Psoas muscle (tissue), 7 donors: ENCODE measurements at regions not wholly inside any gene's neighbourhood (a gene's known extent, or its start where the extent isn't known, plus 50 kb on each side); places are given as distances from the start of the nearest gene placed in this dataset.

Experiments used
- ATAC-seq, 4 donors: fragments of 200-7000 bp; cut with Tn5 transposase; one replicate each; pipeline ENCODE4 v1.9.1; 2020; ENCODE audit warnings: moderate library complexity in 3 of 4, mild to moderate bottlenecking in 2 of 4
- DNase-seq, 2 donors: peaks; one replicate each; pipeline ENCODE4 v3.0.0-alpha.2; 2020
- H3K27ac ChIP-seq: fragments of 200-600 bp; one replicate; pipeline ENCODE4 v1.8.0; 2022
- H3K27me3 ChIP-seq, 3 donors: fragments of 200-600 bp in 1 of 3; one replicate each; pipeline versions ENCODE4 v1.6.1 to v1.8.0; 2013 to 2022; ENCODE audit warnings: low read length in 2 of 3, mild to moderate bottlenecking in 2 of 3, moderate library complexity in 1 of 3; ENCODE audit not compliant: insufficient read depth in 3 of 3
- H3K36me3 ChIP-seq, 2 donors: fragments of 200-600 bp in 1 of 2; one replicate each; pipeline versions ENCODE4 v1.6.1 to v1.8.0; 2013 to 2022; ENCODE audit warnings: low read depth in 1 of 2, mild to moderate bottlenecking in 1 of 2, moderate library complexity in 1 of 2; ENCODE audit not compliant: insufficient read depth in 1 of 2
- H3K4me1 ChIP-seq: fragments of 200-600 bp; one replicate; pipeline ENCODE4 v1.8.0; 2022
- H3K4me3 ChIP-seq: fragments of 200-600 bp; one replicate; pipeline ENCODE4 v1.8.0; 2022; ENCODE audit warnings: mild to moderate bottlenecking
- H3K9me3 ChIP-seq: fragments of 200-600 bp; one replicate; pipeline ENCODE4 v1.8.0; 2022
- WGBS, 3 donors: extraction: QIAGEN DNeasy Blood & Tissue Kit; methylation state at CpG; one replicate each; pipeline versions ENCODE4 v1.1.6 to v1.1.7; 2013; 5-methylcytosine and 5-hydroxymethylcytosine counted together
- intact Hi-C, 2 donors: fragments of 100-400 bp; cut with DNase I; formaldehyde crosslinking; loops; one replicate each; pipeline versions ENCODE4 v1.11.0 to v1.14.2; 2022
- TF ChIP-seq, protein P1 (sequence below): fragments of 200-600 bp; IDR thresholded peaks from one replicate; pipeline ENCODE4 v1.8.0; 2022; ENCODE audit warnings: antibody characterized with exemption
- donor health status: healthy with polysubstance abuse.
- donor health status: DM: no; HTN: no; CAD: no; lungs with moderate emphysema.
- donor health status: Bipolar disorder and iron deficiency.
- donor health status: healthy.
- donor health status: DM: yes; HTN: yes; CAD: no.
- donor health status: DM: no; HTN: no; CAD: no.
- donor health status: DM: yes; HTN: yes; CAD: no.

DNA sequence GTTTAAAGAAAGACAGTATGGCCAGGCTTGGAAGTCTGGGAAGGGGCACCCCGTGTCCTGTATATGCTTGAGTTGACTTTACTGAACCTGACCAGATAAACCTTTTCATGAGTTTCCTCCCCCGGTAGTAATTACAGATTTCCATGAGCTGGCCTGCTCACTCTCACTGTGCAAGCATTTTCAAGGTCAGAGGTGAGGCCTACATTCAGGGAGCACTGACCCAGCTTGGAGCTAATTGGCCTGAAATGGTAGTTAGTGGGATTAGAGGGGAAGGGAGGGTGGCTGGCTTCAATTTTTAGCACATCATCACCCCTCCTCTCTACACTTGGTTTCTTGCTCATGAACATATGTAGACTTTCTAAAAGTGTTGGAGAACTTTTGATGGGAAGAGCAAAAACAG, 99.2 kb downstream of the PSAT1 start:
- no peak overlapping the region for H3K4me3 ChIP-seq
- no peak for DNase-seq
- no peaks in the 10 kb centered on the region for H3K36me3 ChIP-seq
- no peaks in the 10 kb centered on the region for H3K9me3 ChIP-seq
- intact Hi-C loops = no loop called here
- WGBS, 3 donors = 62 to 71% (median 65%) methylated on average over 2 of the region's 2 CpGs
- H3K27me3 ChIP-seq = peaks cover 0 to 2% (median 0%) of the 10 kb centered on the region in 3 donors
- no peak overlapping the region for H3K27ac ChIP-seq
- ATAC-seq = no peak
- no peaks in the 10 kb centered on the region for H3K4me1 ChIP-seq
- TF ChIP-seq, protein P1, sequence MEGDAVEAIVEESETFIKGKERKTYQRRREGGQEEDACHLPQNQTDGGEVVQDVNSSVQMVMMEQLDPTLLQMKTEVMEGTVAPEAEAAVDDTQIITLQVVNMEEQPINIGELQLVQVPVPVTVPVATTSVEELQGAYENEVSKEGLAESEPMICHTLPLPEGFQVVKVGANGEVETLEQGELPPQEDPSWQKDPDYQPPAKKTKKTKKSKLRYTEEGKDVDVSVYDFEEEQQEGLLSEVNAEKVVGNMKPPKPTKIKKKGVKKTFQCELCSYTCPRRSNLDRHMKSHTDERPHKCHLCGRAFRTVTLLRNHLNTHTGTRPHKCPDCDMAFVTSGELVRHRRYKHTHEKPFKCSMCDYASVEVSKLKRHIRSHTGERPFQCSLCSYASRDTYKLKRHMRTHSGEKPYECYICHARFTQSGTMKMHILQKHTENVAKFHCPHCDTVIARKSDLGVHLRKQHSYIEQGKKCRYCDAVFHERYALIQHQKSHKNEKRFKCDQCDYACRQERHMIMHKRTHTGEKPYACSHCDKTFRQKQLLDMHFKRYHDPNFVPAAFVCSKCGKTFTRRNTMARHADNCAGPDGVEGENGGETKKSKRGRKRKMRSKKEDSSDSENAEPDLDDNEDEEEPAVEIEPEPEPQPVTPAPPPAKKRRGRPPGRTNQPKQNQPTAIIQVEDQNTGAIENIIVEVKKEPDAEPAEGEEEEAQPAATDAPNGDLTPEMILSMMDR = no peak

DNA sequence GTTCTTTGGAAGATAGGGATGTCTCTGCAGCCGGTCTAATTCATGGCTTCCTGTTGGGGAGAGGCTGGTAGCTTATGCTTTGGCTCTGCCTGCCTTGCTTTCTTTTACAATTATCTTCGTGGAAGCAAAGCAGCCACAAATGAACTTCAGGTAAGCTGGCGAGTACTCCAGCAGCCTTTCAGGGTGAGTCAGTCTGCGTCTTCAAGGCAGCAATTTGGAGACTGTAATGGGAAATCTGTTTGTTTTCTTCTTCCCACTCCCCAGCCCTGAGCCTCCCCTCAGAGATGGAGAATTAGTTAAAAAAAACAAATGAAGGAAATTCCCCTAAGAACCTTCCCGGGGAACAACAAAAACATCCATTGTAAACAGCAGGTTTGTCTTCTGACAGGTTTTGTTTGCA, 100.1 kb downstream of the PSAT1 start:
- Histone ChIP-seq H3K36me3 (no peaks in the 10 kb centered on the region), H3K4me3 (no peak overlapping the region), H3K27ac (no peak overlapping the region), H3K27me3 (peaks cover 0 to 2% (median 0%) of the 10 kb centered on the region in 3 donors), H3K4me1 (no peaks in the 10 kb centered on the region), H3K9me3 (no peaks in the 10 kb centered on the region)
- ATAC-seq (no peak), DNase-seq (no peak)
- intact Hi-C loops = no loop called here
- WGBS, 3 donors = 39 to 52% (median 43%) methylated on average over 5 of the region's 5 CpGs
- TF ChIP-seq, protein P1 = no peak

DNA sequence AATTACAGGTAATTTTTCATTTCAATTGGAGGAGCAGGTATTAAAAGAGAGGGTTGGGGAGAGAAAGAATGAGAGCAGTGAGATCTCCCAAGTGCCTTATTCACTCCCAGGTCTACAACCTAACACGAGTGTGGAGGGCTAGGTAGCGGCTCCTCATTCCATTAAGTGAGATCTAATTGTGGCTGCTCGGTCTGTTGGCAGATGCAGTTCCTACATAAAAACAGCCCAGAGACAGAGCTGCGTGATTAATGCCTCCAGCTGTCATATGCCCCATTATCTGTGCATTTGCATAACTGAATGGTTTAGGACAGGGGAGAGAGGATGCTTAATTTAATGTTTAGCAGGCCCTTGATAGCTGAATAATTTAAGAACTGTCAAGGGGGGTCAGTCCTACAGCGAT, 100.5 kb downstream of the PSAT1 start:
- Histone ChIP-seq H3K9me3 (no peaks in the 10 kb centered on the region), H3K4me3 (no peak overlapping the region), H3K36me3 (no peaks in the 10 kb centered on the region), H3K27me3 (peaks cover 0 to 2% (median 0%) of the 10 kb centered on the region in 3 donors), H3K4me1 (no peaks in the 10 kb centered on the region), H3K27ac (no peak overlapping the region)
- DNase-seq = no peak
- TF ChIP-seq, protein P1 = no peak
- intact Hi-C loops = no loop called here
- no peak for ATAC-seq
- WGBS, 3 donors = 30 to 40% (median 36%) methylated on average over 5 of the region's 5 CpGs

DNA sequence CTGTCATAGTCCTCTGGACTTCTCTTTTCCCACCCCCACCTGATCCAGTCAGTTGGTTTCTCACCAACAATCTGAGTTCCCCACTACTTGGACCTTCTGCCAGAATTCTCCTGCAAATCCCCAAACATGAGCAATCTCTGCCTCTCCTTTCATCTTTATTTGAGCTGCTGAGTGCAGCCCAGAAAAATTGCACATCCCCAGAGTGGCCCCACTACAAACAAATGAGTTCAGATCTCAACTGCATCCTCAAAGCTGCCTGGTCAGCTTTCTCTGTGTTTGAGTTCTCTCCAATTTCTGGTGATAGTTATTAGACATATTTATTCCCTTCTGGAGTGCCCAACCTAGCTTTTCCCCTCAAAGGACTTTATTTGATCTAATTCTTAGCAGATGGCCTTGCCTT, 102.2 kb downstream of the PSAT1 start:
- DNase-seq (no peak), ATAC-seq (no peak)
- TF ChIP-seq, protein P1 = no peak
- H3K27ac ChIP-seq = no peak overlapping the region
- no peaks in the 10 kb centered on the region for H3K36me3 ChIP-seq
- intact Hi-C loops = no loop called here
- no peaks in the 10 kb centered on the region for H3K9me3 ChIP-seq
- H3K27me3 ChIP-seq = peaks cover 0 to 2% (median 0%) of the 10 kb centered on the region in 3 donors
- H3K4me3 ChIP-seq = no peak overlapping the region
- no peaks in the 10 kb centered on the region for H3K4me1 ChIP-seq

DNA sequence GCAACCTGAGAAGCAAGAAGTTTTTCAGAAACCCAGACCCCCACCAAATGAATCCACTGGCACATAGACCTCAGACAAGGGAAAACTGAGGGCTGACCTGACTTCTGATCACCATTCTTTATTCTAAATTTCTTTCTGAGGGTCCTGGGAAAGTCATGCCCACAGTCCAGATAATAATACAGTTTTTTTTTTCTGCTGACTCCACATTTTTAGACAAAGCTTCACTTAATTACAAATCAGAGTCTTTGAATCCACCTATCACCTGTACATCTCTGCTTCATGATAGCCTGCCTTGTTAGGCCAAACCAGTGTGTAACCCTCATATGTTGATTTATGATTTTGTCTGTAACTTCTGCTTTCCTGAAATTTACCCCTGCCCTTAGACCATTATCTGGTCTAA, 103.6 kb downstream of the PSAT1 start:
- Histone ChIP-seq H3K9me3 (no peaks in the 10 kb centered on the region), H3K4me1 (no peaks in the 10 kb centered on the region), H3K27me3 (peaks cover 0 to 2% (median 0%) of the 10 kb centered on the region in 3 donors), H3K27ac (no peak overlapping the region), H3K36me3 (no peaks in the 10 kb centered on the region), H3K4me3 (no peak overlapping the region)
- ATAC-seq = no peak
- DNase-seq = no peak
- intact Hi-C loops = no loop called here
- TF ChIP-seq, protein P1 = no peak
